LNCAP (cell line): ENCODE measurements at regions not wholly inside any gene's neighbourhood (a gene's known extent, or its start where the extent isn't known, plus 50 kb on each side); places are given as distances from the start of the nearest gene placed in this dataset.

Experiments
- CTCF ChIP-seq: fragments of 450-650 bp; IDR thresholded peaks from 2 replicates; pipeline ENCODE4 v1.5.1; 2017; ENCODE audit warnings: mild to moderate bottlenecking

- TF ChIP-seq CTCF, result no peak
Observed at GRCh38 chr20:17023036-17023435, 203.8 kb upstream of the PCSK2 start.

- TF ChIP-seq CTCF, result no peak
Observed at GRCh38 chr20:17023806-17024205, 203.0 kb upstream of the PCSK2 start.

GRCh38 chr20:17024513-17025119, 202.2 kb upstream of the PCSK2 start:
- no peak for TF ChIP-seq CTCF

GRCh38 chr20:17026346-17026745, 200.5 kb upstream of the PCSK2 start:
- no peak for TF ChIP-seq CTCF

GRCh38 chr20:17029698-17030097, 197.1 kb upstream of the PCSK2 start:
- no peak for TF ChIP-seq CTCF

GRCh38 chr20:17036541-17036940, 190.3 kb upstream of the PCSK2 start:
- no peak for TF ChIP-seq CTCF

GRCh38 chr20:17042122-17042521, 184.7 kb upstream of the PCSK2 start:
- TF ChIP-seq CTCF, result no peak

GRCh38 chr20:17043323-17043722, 183.5 kb upstream of the PCSK2 start:
- no peak for TF ChIP-seq CTCF
